WERI-Rb-1 (cell line): ENCODE measurements at regions not wholly inside any gene's neighbourhood (a gene's known extent, or its start where the extent isn't known, plus 50 kb on each side); places are given as distances from the start of the nearest gene placed in this dataset.

Experiments used
- DNase-seq: peaks from one replicate; pipeline ENCODE4 v3.0.0-alpha.2; 2020
- H3K27ac ChIP-seq: fragments of 250-450 bp; sonication (Bioruptor Pico); 2 replicates; pipeline ENCODE4 v1.5.1; 2020; ENCODE audit warnings: mild to moderate bottlenecking, moderate library complexity
- H3K27me3 ChIP-seq: fragments of 250-450 bp; sonication (Bioruptor Pico); 2 replicates; pipeline ENCODE4 v1.5.1; 2021; ENCODE audit warnings: mild to moderate bottlenecking, low read depth, moderate library complexity; ENCODE audit not compliant: insufficient read depth, severe bottlenecking
- H3K36me3 ChIP-seq: fragments of 250-450 bp; sonication (Bioruptor Pico); 2 replicates; pipeline ENCODE4 v1.5.1; 2020; ENCODE audit warnings: mild to moderate bottlenecking, moderate library complexity
- H3K4me3 ChIP-seq: 2 replicates; pipeline ENCODE4 v1.5.1; 2011; ENCODE audit warnings: low read depth, mild to moderate bottlenecking, control low read depth, low read length
- H3K9me3 ChIP-seq: fragments of 250-450 bp; sonication (Bioruptor Pico); 2 replicates; pipeline ENCODE4 v1.5.1; 2021; ENCODE audit warnings: mild to moderate bottlenecking, moderate library complexity; ENCODE audit not compliant: severe bottlenecking
- TF ChIP-seq, protein P1 (sequence below): IDR thresholded peaks from 2 replicates; pipeline ENCODE4 v1.5.1; 2011; ENCODE audit warnings: low read depth, mild to moderate bottlenecking, control low read depth, inconsistent platforms, low read length

- DNase-seq: no peak
Observed at GRCh38 chr15:87710406-87710805, 546.1 kb downstream of the NTRK3 start.

DNA sequence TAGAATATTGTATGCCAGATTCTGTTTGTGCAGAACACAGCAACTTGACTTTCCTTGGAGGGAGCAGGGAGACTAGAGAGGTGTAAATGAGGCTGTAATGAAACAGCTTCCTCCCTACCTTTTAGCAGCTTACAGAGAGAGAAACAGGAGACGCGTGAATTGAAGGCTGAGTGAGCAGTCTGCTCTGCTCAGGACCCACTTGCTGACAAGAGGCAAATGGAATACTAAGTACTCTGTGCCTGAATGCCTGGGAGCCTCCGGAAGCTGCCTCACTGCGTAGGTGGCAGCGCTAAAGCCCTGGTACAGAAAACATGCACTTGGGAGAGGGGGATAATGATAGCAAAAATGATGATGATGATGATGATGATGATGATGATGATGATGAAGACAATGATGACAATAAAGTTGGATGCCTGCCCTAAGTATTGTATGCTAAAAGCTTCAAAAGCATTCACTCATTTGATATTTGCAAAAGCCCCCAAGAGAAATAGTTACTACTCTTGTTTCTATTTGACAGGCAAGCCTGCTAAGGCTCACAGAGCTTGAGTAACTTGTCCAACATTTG is 548.9 kb downstream of the NTRK3 start:
- DNase-seq: peak; percentile 34
- Histone ChIP-seq H3K27ac (peak overlapping the region; percentile 88), H3K4me3 (peak overlapping the region; percentile 33), H3K36me3 (no peaks in the 10 kb centered on the region), H3K9me3 (no peaks in the 10 kb centered on the region), H3K27me3 (no peaks in the 10 kb centered on the region)
- TF ChIP-seq, protein P1, sequence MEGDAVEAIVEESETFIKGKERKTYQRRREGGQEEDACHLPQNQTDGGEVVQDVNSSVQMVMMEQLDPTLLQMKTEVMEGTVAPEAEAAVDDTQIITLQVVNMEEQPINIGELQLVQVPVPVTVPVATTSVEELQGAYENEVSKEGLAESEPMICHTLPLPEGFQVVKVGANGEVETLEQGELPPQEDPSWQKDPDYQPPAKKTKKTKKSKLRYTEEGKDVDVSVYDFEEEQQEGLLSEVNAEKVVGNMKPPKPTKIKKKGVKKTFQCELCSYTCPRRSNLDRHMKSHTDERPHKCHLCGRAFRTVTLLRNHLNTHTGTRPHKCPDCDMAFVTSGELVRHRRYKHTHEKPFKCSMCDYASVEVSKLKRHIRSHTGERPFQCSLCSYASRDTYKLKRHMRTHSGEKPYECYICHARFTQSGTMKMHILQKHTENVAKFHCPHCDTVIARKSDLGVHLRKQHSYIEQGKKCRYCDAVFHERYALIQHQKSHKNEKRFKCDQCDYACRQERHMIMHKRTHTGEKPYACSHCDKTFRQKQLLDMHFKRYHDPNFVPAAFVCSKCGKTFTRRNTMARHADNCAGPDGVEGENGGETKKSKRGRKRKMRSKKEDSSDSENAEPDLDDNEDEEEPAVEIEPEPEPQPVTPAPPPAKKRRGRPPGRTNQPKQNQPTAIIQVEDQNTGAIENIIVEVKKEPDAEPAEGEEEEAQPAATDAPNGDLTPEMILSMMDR: no peak

More at GRCh38 chr15:87710406-87710805, 546.1 kb downstream of the NTRK3 start:
- Histone ChIP-seq H3K4me3 (no peak overlapping the region), H3K36me3 (no peaks in the 10 kb centered on the region), H3K9me3 (no peaks in the 10 kb centered on the region), H3K27ac (no peak overlapping the region), H3K27me3 (no peaks in the 10 kb centered on the region)
- TF ChIP-seq, protein P1: no peak

DNA sequence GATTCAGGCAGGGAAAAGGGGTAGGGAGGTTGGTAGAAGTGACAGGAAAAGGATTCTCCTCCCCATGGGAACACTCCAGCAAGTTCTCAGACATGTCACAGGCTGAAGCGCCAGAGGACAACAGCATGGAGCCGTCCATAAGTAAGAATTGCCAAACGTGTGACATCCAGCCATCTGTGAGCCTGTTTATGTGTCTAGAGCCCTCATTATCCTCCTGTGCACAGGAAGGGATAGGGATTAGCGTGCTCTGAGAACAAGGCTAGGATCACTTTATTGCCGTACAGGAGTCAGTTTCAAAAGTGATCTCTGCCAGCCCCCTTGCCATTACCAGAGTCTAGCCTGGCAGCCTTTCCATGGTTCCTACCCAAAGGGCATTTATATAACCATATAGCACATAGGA is 549.5 kb downstream of the NTRK3 start:
- H3K9me3 ChIP-seq: peaks cover 2% of the 10 kb centered on the region
- H3K4me3 ChIP-seq: peak overlapping the region; percentile 33
- TF ChIP-seq, protein P1: no peak
- DNase-seq: peak; percentile 78
- no peaks in the 10 kb centered on the region for H3K27me3 ChIP-seq
- H3K36me3 ChIP-seq: no peaks in the 10 kb centered on the region
- peak overlapping the region; percentile 88 for H3K27ac ChIP-seq

- Histone ChIP-seq H3K4me3 (no peak overlapping the region), H3K27ac (peak overlapping the region; percentile 88), H3K9me3 (peaks cover 2% of the 10 kb centered on the region), H3K27me3 (no peaks in the 10 kb centered on the region), H3K36me3 (no peaks in the 10 kb centered on the region)
- TF ChIP-seq, protein P1: no peak
- DNase-seq: no peak
Observed at GRCh38 chr15:87706001-87706400, 550.5 kb downstream of the NTRK3 start.

DNA sequence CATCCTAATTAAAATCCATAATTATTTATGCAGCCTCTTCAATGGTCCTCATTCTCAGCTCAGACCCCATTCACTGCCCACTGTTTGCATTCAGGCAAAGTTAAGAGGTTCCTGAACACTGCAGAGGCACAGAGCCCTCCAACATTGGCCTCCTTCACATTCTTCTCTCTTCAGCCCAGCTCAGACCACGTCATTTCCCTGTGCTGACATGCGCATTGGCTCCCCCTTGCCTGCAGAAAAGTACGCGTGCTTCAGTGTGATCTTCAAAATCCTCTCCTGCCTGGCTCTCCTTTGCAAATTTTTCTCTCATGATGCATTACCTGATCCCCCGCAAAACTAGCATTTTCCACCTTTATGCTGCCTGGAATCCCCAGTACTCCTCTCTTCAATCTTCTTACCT is 552.3 kb downstream of the NTRK3 start:
- TF ChIP-seq, protein P1: no peak
- H3K27ac ChIP-seq: no peak overlapping the region
- H3K4me3 ChIP-seq: no peak overlapping the region
- H3K9me3 ChIP-seq: peaks cover 2% of the 10 kb centered on the region
- H3K36me3 ChIP-seq: no peaks in the 10 kb centered on the region
- DNase-seq: no peak
- no peaks in the 10 kb centered on the region for H3K27me3 ChIP-seq

DNA sequence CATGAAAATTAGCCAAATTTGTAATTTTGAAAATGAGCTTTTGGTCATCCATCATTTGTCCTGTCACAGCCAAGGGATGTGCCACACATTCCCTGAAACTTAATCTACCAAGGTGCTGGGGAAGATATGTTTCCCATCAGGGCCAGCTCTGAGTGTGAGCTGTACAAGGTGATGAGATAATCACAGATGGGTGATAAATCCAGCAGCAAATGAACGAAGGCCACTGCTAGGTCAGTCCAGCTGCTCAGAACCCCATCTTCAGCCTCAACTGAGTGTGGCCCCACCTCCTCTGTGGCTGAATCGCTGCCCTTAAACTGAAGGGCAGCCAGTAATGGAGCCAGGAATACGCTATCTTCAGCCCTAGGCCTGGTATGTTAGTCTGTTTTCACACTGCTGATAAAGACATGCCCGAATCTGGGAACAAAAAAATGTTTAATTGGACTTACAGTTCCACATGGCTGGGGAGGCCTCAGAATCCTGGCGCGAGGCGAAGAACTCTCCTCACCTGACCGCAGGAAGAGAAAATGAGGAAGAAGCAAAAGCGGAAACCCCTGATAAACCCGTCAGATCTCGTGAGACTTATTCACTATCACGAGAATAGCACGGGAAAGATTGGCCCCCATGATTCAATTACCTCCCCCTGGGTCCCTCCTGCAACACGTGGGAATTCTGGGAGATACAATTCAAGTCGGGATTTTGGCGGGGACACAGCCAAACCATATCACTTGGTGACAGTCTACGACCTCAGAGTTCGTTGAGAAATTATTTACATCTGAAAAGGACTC is 553.0 kb downstream of the NTRK3 start:
- Histone ChIP-seq H3K27ac (no peak overlapping the region), H3K36me3 (no peaks in the 10 kb centered on the region), H3K9me3 (peaks cover 2% of the 10 kb centered on the region), H3K4me3 (no peak overlapping the region), H3K27me3 (no peaks in the 10 kb centered on the region)
- TF ChIP-seq, protein P1: no peak
- no peak for DNase-seq
